ENCODE measurements at regions not wholly inside any gene's neighbourhood (a gene's known extent, or its start where the extent isn't known, plus 50 kb on each side); places are given as distances from the start of the nearest gene placed in this dataset.

DNA sequence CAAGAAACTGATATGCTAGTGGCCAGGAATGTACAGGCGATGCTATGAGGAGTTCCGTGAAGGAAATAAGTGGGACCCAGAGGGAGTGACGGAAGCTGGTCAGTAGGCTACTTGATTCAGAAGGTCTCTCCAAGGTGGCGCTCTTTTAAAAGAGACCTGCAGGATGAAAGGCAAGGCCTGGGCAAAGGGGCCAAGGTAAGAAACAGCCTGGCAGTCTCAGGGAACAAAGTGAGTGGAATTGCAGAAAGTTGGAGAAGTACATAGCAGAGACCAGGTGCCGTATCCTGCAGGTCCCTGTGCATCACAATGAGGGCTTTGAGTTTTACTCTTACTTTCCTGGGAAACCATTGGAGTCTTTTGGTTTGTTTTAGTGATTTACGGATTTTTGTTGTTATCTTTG, 905.6 kb downstream of the BCL11B start:
- peak; percentile 55 for DNase-seq (ENCODE audit: extremely low spot score)
- H3K4me1 ChIP-seq: no peaks in the 10 kb centered on the region
- H3K27ac ChIP-seq (replicated peaks in 1 of 4): no peak overlapping the region
- no peak overlapping the region for H3K4me3 ChIP-seq
- intact Hi-C loops (cut with DNase I): no loop called here
- TF ChIP-seq POLR2A (IDR thresholded peaks at IDR 0.05; ENCODE audit: low read depth) (no peak), POLR2AphosphoS5 (IDR thresholded peaks at IDR 0.05) (no peak)
- WGBS: 78% methylated on average over 6 of the region's 6 CpGs
- H3K9me3 ChIP-seq: no peaks in the 10 kb centered on the region
- H3K27me3 ChIP-seq: peaks cover 0 to 13% (median 0%) of the 10 kb centered on the region in 4 donors
- H3K36me3 ChIP-seq: no peaks in the 10 kb centered on the region

DNA sequence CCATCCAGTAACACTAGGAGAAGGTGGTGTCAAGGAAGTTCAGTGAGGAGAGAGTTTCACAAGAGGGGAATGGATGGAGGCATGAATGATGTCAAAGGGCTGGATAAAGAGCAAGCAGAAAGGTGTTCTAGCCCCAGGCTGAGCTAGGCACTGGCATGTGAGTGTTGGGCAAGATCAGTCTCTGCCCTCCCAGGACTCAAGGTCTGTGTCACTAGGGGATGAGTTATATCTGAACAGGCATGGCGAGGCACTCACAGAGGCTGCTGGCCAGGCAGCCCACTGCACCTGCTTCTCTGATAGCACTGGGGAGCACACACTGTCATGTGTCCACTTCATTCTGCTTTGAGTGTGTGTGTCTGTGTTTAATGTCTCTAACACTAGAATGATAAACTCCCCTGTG, 903.8 kb downstream of the BCL11B start:
- no peak overlapping the region for H3K4me3 ChIP-seq

GRCh38 chr14:98368916-98369315, 903.1 kb downstream of the BCL11B start:
- H3K4me3 ChIP-seq: no peak overlapping the region
- no peaks in the 10 kb centered on the region for H3K9me3 ChIP-seq
- DNase-seq (ENCODE audit: extremely low spot score): peak; percentile 24
- H3K27me3 ChIP-seq: peaks cover 0 to 20% (median 0%) of the 10 kb centered on the region in 4 donors
- H3K4me1 ChIP-seq: no peaks in the 10 kb centered on the region
- H3K27ac ChIP-seq (replicated peaks in 1 of 4): no peak overlapping the region
- no peak for TF ChIP-seq EP300 (IDR thresholded peaks at IDR 0.05)
- TF ChIP-seq POLR2A (IDR thresholded peaks at IDR 0.05; ENCODE audit: low read depth): no peak
- no peak for TF ChIP-seq POLR2AphosphoS5 (IDR thresholded peaks at IDR 0.05)
- no peak for TF ChIP-seq CTCF (IDR thresholded peaks at IDR 0.05)
- no peaks in the 10 kb centered on the region for H3K36me3 ChIP-seq
- intact Hi-C loops (cut with DNase I): no loop called here
- 79% methylated on average over 3 of the region's 3 CpGs for WGBS

More for the DNA sequence above, 903.8 kb downstream of the BCL11B start:
- Histone ChIP-seq H3K9me3 (no peaks in the 10 kb centered on the region), H3K27me3 (peaks cover 0 to 20% (median 0%) of the 10 kb centered on the region in 4 donors), H3K4me1 (no peaks in the 10 kb centered on the region), H3K27ac (replicated peaks in 1 of 4) (no peak overlapping the region), H3K36me3 (no peaks in the 10 kb centered on the region)
- WGBS: 88% methylated on average over 1 of the region's 1 CpG
- DNase-seq (ENCODE audit: extremely low spot score): peak; percentile 91
- TF ChIP-seq CTCF (IDR thresholded peaks at IDR 0.05): no peak
- TF ChIP-seq POLR2AphosphoS5 (IDR thresholded peaks at IDR 0.05): no peak
- no peak for TF ChIP-seq POLR2A (IDR thresholded peaks at IDR 0.05; ENCODE audit: low read depth)
- no peak for TF ChIP-seq EP300 (IDR thresholded peaks at IDR 0.05)
- intact Hi-C loops (cut with DNase I): no loop called here

DNA sequence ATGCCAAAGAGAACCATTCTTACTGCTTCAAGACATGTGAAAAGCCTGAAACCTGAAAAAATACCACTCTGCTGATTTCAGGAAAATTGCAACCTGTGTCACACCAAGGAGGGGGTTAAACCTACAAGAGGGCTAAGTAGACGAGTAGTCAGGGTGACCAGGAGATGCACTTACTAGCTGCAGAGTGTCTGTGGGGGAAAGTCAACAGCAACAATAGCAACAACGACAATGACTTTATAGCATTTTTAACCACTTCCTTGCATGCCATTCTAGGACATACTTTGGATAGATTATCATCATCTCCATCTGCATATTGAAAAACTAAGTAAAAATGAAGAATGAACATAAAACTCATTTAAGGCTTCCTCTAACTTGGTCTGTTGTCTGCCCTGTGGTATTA, 902.7 kb downstream of the BCL11B start:
- Histone ChIP-seq H3K36me3 (no peaks in the 10 kb centered on the region), H3K4me1 (no peaks in the 10 kb centered on the region), H3K27ac (replicated peaks in 1 of 4) (no peak overlapping the region), H3K27me3 (peaks cover 0 to 20% (median 0%) of the 10 kb centered on the region in 4 donors), H3K4me3 (no peak overlapping the region), H3K9me3 (no peaks in the 10 kb centered on the region)
- no peak for DNase-seq (ENCODE audit: extremely low spot score)
- intact Hi-C loops (cut with DNase I): no loop called here
- TF ChIP-seq POLR2AphosphoS5 (IDR thresholded peaks at IDR 0.05) (no peak), CTCF (IDR thresholded peaks at IDR 0.05) (no peak), POLR2A (IDR thresholded peaks at IDR 0.05; ENCODE audit: low read depth) (no peak)
- 65% methylated on average over 2 of the region's 2 CpGs for WGBS

DNA sequence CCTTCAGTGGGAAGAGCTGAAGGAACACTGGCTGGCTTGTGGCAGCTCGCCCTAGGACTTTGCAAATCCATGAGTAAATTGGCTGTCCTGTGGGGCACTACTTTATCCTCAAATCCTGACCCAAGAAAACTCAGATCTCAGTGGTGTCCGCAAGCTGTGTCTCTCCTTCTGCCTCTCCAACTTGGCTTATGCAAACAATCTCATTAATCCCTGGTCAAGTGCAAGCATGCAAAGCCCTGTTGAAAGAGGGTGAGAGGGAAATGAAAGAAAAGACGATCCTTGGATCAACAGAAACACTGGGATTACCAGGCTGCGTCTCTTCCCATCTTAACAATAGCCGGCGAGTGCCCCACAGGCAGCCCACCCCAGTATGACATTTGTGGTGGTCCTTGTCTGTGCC, 901.6 kb downstream of the BCL11B start:
- no peaks in the 10 kb centered on the region for H3K4me1 ChIP-seq
- H3K9me3 ChIP-seq: no peaks in the 10 kb centered on the region
- intact Hi-C loops (cut with DNase I): no loop called here
- 57% methylated on average over 6 of the region's 6 CpGs for WGBS
- peak; percentile 86 for DNase-seq (ENCODE audit: extremely low spot score)
- H3K4me3 ChIP-seq: no peak overlapping the region
- H3K36me3 ChIP-seq: no peaks in the 10 kb centered on the region
- H3K27me3 ChIP-seq: peaks cover 0 to 20% (median 0%) of the 10 kb centered on the region in 4 donors
- TF ChIP-seq CTCF (IDR thresholded peaks at IDR 0.05) (no peak), POLR2AphosphoS5 (IDR thresholded peaks at IDR 0.05) (no peak), POLR2A (IDR thresholded peaks at IDR 0.05; ENCODE audit: low read depth) (no peak), EP300 (IDR thresholded peaks at IDR 0.05) (no peak)
- no peak overlapping the region for H3K27ac ChIP-seq (replicated peaks in 1 of 4)
